GM12874 (cell line): ENCODE measurements at regions not wholly inside any gene's neighbourhood (a gene's known extent, or its start where the extent isn't known, plus 50 kb on each side); places are given as distances from the start of the nearest gene placed in this dataset.

Experiments used
- TF ChIP-seq, protein P1 (sequence below): IDR thresholded peaks from 2 replicates; pipeline ENCODE4 v1.5.1; 2011; ENCODE audit warnings: low read depth, mild to moderate bottlenecking, control low read depth, low read length, moderate library complexity; ENCODE audit not compliant: insufficient read depth

DNA sequence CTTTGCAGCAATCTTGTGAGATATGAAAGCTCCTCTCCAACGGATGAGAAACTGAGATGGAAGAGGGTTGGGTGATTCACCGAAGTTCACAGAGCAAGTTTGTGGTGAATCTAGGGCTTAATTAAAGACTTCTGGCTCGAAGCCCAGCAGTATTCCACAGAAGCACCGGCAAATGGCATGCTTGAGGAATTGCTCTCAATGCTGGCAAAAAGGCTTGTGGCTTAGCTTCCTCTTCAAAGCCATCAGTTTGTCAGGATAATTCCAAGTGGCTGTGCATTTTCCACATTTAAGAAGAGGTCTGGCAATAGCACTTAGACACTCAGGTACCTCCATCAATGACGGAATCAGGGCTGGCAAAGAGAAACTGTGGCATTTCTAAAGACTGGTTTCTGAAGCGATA, 98.7 kb upstream of the SLC66A3 start:
- TF ChIP-seq, protein P1, sequence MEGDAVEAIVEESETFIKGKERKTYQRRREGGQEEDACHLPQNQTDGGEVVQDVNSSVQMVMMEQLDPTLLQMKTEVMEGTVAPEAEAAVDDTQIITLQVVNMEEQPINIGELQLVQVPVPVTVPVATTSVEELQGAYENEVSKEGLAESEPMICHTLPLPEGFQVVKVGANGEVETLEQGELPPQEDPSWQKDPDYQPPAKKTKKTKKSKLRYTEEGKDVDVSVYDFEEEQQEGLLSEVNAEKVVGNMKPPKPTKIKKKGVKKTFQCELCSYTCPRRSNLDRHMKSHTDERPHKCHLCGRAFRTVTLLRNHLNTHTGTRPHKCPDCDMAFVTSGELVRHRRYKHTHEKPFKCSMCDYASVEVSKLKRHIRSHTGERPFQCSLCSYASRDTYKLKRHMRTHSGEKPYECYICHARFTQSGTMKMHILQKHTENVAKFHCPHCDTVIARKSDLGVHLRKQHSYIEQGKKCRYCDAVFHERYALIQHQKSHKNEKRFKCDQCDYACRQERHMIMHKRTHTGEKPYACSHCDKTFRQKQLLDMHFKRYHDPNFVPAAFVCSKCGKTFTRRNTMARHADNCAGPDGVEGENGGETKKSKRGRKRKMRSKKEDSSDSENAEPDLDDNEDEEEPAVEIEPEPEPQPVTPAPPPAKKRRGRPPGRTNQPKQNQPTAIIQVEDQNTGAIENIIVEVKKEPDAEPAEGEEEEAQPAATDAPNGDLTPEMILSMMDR, result no peak

DNA sequence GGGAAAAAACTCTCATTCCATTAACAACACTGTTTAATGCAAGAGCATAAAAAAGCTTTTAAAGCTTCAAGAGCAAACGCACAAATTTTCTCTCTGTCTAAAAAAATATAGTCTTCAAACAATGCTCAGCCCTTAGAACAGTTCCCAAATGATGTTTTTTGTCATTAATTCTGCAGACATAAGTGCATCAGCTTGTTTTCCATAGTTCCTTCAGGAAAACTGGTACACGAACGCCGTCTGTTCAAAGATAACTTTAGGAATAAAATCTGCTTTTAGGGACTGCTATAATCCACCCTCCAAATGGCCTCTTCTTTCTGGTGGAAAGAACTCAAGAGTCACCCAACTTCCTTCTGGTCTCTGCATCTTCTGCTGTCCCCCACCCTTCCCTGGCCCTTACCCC, 98.2 kb upstream of the SLC66A3 start:
- TF ChIP-seq, protein P1, result no peak

DNA sequence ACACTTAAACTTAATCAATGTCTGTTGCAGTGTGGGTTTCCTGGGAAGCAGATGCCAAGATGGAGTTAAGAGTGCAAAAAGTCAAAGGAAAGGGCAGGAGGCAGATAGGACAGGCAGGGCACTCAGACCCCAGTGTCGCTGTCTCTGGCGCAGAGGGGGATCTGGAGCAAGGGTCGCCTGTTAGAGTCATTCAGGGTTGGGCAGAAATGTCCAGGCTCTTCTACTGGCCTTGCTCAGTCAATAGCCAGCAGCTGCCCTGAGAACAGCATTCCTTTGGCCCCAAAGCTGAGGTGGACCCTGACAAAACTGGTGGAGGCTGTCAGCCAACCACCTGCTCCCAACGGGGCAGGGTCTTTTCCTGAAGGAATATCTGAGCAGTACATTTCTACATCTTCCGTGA, 97.1 kb upstream of the SLC66A3 start:
- TF ChIP-seq, protein P1, result no peak

DNA sequence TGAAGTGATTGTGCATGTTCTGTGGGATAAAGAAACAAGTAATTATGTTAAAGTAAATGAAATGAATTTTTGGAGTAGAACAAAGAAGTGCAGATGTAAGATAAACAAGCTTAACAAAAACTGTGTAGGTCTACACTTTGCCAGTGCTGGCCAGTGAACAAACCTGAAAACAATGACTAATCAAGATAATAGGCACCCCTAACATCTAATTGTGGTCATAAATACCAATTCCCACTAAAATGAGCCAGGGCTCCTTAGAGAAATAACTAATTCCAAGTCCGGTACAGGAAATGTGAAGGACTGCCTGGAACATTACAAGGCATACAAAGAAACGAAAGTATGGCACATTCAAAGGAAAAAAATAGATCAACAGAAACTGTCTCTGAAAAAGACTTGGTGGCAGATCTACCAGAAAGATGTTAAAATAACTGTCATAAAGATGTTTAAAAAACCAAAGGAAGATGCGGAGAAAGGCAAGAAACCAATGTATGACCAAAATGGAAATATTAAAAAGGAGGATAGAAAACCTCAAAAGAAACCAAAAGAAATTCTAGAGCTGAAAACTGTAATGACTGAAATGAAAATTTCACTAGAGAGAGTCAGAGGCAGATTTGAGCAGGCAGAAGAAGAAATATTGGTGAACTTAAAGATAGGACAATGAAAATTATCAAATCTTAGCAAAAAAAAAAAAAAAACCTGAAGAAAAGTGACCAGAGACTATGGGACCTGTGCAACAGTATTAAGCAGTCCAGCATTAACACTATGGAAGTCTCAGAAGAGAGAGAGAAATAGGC, 94.7 kb upstream of the SLC66A3 start:
- TF ChIP-seq, protein P1, result no peak

DNA sequence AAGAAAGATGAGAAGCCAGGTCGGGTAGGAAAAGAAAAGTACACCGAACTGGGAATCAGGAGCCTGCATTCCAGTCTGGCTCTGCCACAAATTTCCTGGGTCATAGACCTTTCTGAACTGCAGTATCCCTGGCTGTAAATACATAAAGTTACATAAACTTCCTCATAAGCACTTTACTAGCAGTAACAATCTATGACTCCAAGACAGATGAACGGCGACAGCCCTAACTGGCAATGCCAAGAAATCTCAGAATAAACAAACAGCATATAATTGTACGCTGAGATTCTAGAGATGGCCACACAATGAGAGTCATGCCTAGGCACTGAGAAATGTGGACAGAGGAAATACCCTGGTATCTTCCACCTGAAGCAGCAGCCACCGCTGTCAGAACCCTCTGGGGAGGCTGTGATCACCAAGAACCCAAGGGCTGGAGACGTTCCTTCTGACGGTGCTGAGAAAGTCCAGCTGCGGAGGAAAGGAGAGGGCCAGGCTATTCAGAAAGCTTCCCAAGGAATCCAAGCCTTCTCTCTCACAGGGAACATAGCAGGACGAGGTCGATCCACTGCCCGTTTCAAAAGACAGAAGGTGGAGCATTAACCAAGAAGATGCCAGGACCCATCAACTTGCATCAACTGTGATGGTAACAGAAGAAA, 89.3 kb upstream of the SLC66A3 start:
- TF ChIP-seq, protein P1, result no peak

DNA sequence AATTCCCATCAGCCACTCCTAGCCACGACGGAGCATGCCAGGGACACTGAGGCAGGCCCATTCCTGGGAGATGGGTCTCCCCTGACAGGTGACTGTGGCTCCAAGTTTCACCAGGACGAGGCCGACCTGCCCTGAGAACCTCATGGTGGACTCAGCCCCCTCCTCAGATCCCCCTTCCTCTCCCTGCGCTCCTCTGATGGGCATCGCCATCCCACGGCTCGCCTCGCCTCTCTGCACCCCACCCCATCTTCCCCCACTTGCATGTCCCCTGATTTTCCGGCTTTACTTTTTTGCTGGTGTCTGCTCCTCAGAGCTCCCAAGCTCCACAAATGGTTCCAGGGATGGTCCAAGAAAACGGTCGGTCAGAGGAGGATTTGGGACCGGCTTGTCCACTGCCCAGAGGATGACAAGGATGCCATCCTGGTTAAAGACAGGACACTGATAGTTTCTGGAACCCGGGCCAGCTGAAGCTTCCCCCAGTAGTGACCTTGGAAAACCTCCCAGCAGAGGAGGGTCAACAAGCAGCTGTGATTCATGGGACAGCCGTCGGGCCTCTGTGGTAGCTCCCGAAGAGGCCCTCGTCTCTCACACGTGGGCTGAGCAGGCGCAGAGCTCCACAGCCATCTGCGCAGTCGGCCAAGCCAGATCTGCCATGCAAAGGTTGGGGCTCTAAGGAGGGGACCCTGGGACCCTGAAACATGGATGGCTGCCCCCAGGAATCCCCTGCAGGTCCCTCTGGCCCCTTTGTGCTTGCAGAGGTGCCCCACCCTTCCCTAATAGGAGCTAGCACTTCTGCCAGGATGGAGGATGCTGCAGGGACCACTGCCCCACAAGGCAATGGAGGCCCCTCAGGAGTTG, 87.8 kb upstream of the SLC66A3 start:
- TF ChIP-seq, protein P1, result no peak

DNA sequence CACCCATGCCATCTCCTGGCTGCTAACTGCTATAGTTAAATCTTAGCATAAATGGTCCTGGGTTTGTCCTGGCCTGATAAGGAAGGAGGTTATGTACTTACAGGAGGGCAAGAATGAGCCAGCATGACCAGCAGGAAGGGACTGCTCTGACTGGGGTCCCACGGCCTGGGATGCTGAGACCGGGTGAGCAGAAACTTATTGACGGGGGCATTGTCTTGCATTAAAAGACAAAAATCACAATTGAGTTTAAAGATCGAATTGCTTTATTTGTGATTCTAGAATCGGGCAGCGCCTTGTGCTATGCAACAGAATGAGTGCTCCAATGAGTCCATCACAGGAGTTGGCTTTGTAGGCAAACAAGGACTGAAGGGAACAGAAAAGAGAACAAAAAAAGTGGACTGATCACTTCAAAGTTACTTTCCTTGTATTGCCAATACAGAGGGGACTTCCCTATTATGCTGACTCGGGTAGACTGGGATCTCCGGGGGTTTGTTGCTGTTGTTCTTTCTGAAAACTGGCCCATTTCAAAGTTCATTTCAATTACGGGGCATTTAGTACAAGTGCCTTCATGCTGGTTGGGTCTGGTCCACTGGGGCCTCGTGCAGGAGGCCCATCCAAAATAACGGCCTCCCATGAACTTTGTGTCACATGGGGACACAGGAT, 87.1 kb upstream of the SLC66A3 start:
- TF ChIP-seq, protein P1, result no peak
